ENCODE measurements at regions not wholly inside any gene's neighbourhood (a gene's known extent, or its start where the extent isn't known, plus 50 kb on each side); places are given as distances from the start of the nearest gene placed in this dataset.
"Not testable (repeated sequence)": the region's sequence is repeated elsewhere in the genome, so short reads cannot be mapped to it uniquely, and the experiment has no call there.

DNA sequence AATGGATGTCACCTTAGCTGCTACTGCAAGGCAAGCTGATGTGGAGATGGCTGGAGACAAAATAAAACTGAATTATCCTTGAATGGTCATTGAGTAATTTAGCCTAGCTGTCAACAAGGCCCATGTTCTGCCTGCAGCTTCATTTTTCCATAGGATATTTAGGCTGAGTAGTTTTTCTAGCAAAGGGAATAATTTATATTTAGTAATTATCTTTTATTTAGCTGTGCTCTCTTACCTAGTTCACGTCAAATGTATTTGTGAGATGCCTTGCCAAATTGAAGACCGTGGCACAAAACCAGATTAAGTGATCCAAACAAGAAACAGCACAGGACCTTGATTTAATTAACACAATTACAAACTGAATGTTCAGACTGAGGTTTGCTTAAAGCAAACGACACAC, 77.4 kb upstream of the CEP162 start (continued):
- TF ChIP-seq EZH2 (IDR thresholded peaks at IDR 0.05; ENCODE audit: low read depth, unreplicated experiment) (no peak), NANOG (IDR thresholded peaks at IDR 0.05; ENCODE audit: borderline replicate concordance) (no peak)
- TF ChIP-seq, protein P1, sequence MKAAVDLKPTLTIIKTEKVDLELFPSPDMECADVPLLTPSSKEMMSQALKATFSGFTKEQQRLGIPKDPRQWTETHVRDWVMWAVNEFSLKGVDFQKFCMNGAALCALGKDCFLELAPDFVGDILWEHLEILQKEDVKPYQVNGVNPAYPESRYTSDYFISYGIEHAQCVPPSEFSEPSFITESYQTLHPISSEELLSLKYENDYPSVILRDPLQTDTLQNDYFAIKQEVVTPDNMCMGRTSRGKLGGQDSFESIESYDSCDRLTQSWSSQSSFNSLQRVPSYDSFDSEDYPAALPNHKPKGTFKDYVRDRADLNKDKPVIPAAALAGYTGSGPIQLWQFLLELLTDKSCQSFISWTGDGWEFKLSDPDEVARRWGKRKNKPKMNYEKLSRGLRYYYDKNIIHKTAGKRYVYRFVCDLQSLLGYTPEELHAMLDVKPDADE (IDR thresholded peaks at IDR 0.05): no peak

DNA sequence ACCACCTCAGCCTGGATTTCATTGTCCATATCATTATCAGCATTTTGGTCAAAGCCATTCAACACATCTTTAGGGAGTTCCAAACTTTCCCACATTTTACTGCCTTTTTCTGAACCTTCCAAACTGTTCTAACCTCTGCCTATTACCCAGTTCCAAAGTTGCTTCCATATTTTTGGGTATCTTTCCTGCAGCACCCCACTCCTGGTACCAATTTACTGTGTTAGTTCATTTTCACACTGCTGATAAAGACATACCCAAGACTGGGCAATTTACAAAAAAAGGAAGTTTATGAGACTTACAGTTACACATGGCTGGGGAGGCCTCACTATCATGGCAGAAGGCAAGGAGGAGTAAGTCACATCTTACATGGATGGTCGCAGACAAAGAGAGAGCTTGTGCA, 63.6 kb upstream of the CEP162 start:
- peaks cover 11% of the 10 kb centered on the region; the same call in 1 of the 2 replicates for H3K36me3 ChIP-seq (ENCODE audit: insufficient read depth)
- peaks cover 39% of the 10 kb centered on the region for H3K9me3 Mint-ChIP-seq
- H3K4me1 ChIP-seq (ENCODE audit: insufficient read depth); H3K27ac ChIP-seq (ENCODE audit: low read depth); H3F3A ChIP-seq (replicated peaks; ENCODE audit: low read depth); ATAC-seq; DNase-seq (ENCODE audit: low spot score); H4K20me1 ChIP-seq (replicated peaks; ENCODE audit: insufficient read depth); H3K9me2 ChIP-seq (ENCODE audit: insufficient read depth); H3K27me3 ChIP-seq (ENCODE audit: insufficient read depth); H3K4me3 ChIP-seq; H3K27me3 Mint-ChIP-seq (ENCODE audit: insufficient read depth, low read depth, poor library complexity); H2AFZ ChIP-seq; H3K27ac Mint-ChIP-seq; H3K4me2 ChIP-seq; H3K4me3 Mint-ChIP-seq; H3K79me2 ChIP-seq (replicated peaks; ENCODE audit: insufficient read depth); H3K4me1 Mint-ChIP-seq: not testable (repeated sequence)
- peaks cover 30% of the 10 kb centered on the region for H3K36me3 Mint-ChIP-seq (ENCODE audit: low read depth)

DNA sequence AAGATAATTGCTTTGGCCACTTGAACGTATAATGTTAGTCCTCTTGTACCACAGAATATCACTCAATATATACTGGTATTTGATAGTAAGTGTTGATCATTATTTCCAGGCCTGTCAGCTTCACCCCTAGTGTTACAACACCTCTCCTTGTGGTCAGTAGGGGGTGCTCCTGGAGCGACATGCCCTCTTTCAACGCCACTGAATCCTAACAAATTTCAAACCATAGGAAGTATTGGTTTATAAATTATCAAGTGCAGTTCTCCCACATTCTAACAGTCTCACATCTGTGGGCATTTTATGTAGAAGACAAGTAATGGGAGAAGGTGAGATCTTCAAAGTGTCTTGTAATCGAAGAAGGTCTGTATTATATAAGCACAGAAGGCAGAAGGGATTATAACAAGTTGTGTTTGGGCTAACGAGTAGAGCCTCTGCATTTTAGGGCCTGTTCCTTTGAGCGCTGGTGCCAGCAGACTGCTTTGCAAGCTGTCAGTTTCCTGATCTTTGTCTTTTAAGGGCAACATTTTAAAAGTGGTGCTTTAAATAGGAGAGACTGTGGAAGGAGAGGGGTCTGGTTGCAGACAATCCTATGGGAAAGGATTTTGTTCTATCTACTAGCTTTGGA, 57.1 kb upstream of the CEP162 start:
- peak overlapping the region; percentile 72 for H2AFZ ChIP-seq
- H3K4me2 ChIP-seq: no peak overlapping the region
- Mint-ChIP-seq H3K27me3 (ENCODE audit: insufficient read depth, low read depth, poor library complexity) (no peaks in the 10 kb centered on the region), H3K4me1 (0 out of 3 replicates have a peak, but pooled peaks cover 2% of the 10 kb centered on the region), H3K27ac (no peak overlapping the region), H3K36me3 (ENCODE audit: low read depth) (peaks cover 9% of the 10 kb centered on the region), H3K4me3 (no peak overlapping the region), H3K9me3 (peaks cover 10% of the 10 kb centered on the region)
- H3K79me2 ChIP-seq (replicated peaks; ENCODE audit: insufficient read depth): no peaks in the 10 kb centered on the region
- H3K27me3 ChIP-seq (ENCODE audit: insufficient read depth): no peaks in the 10 kb centered on the region
- no peaks in the 10 kb centered on the region for H4K20me1 ChIP-seq (replicated peaks; ENCODE audit: insufficient read depth)
- ATAC-seq (peak; percentile 91), DNase-seq (ENCODE audit: low spot score) (peak; percentile 63)
- no peaks in the 10 kb centered on the region for H3K4me1 ChIP-seq (ENCODE audit: insufficient read depth)
- H3K27ac ChIP-seq (ENCODE audit: low read depth): no peak overlapping the region
- no peaks in the 10 kb centered on the region for H3K36me3 ChIP-seq (ENCODE audit: insufficient read depth)
- H3K4me3 ChIP-seq: no peak overlapping the region
- TF ChIP-seq JUNB (IDR thresholded peaks at IDR 0.05; ENCODE audit: unreplicated experiment) (no peak), CREB1 (CRISPR knock-in tag; IDR thresholded peaks at IDR 0.05; ENCODE audit: low read depth) (no peak)
- TF ChIP-seq, protein P2, sequence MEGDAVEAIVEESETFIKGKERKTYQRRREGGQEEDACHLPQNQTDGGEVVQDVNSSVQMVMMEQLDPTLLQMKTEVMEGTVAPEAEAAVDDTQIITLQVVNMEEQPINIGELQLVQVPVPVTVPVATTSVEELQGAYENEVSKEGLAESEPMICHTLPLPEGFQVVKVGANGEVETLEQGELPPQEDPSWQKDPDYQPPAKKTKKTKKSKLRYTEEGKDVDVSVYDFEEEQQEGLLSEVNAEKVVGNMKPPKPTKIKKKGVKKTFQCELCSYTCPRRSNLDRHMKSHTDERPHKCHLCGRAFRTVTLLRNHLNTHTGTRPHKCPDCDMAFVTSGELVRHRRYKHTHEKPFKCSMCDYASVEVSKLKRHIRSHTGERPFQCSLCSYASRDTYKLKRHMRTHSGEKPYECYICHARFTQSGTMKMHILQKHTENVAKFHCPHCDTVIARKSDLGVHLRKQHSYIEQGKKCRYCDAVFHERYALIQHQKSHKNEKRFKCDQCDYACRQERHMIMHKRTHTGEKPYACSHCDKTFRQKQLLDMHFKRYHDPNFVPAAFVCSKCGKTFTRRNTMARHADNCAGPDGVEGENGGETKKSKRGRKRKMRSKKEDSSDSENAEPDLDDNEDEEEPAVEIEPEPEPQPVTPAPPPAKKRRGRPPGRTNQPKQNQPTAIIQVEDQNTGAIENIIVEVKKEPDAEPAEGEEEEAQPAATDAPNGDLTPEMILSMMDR (conservative IDR thresholded peaks at IDR 0.05; ENCODE audit: low read depth in 2 of 2): peak; percentile 84 to 87
- H3K9me2 ChIP-seq (ENCODE audit: insufficient read depth): no peaks in the 10 kb centered on the region
- H3F3A ChIP-seq (replicated peaks; ENCODE audit: low read depth): no peaks in the 10 kb centered on the region
